ENCODE measurements at regions not wholly inside any gene's neighbourhood (a gene's known extent, or its start where the extent isn't known, plus 50 kb on each side); places are given as distances from the start of the nearest gene placed in this dataset.

DNA sequence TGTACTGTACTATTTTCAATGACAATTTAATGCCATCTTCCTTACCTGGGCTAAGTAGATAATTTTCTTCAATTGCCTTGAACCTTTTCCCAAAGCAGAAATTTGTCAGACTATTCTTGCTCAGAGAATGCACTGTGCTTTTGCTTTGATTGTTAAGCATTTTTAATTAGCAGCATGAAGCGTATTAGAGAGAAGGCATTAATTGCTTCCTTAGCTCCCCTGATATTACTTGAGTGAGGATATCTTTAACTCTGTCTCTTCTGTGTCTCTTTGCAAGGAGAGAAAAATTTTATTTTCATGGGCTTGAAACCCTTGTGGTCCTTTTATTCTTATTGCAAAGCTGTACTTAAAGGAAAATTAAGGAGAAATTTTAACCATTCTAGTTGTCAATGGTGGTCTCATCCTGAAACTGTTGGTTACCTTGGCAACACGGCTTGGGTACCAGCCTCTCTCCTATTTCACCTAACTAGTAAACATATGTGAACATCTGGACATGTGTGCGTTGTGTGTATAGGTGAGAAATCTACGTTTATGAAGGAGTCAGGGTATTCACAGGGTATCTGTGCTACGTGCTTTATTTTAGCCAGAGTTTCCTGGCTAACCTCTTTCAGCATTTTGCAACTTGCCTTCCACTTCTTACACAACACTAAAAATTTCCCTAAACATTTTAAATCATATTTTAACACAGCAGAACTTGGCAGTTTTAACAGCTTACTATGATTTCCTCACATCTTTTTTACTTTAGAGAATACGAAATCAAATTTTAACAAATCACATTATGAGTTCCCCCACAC, 225.5 kb downstream of the KLF5 start:
- TF ChIP-seq, protein P1, sequence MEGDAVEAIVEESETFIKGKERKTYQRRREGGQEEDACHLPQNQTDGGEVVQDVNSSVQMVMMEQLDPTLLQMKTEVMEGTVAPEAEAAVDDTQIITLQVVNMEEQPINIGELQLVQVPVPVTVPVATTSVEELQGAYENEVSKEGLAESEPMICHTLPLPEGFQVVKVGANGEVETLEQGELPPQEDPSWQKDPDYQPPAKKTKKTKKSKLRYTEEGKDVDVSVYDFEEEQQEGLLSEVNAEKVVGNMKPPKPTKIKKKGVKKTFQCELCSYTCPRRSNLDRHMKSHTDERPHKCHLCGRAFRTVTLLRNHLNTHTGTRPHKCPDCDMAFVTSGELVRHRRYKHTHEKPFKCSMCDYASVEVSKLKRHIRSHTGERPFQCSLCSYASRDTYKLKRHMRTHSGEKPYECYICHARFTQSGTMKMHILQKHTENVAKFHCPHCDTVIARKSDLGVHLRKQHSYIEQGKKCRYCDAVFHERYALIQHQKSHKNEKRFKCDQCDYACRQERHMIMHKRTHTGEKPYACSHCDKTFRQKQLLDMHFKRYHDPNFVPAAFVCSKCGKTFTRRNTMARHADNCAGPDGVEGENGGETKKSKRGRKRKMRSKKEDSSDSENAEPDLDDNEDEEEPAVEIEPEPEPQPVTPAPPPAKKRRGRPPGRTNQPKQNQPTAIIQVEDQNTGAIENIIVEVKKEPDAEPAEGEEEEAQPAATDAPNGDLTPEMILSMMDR (IDR thresholded peaks at IDR 0.05 in 2 of 3, conservative IDR thresholded peaks at IDR 0.05 in 1 of 3; ENCODE audit: borderline replicate concordance in 1 of 3, insufficient read depth in 1 of 3, low read depth in 2 of 3, low read length in 2 of 3), result no peak
- TF ChIP-seq, protein P2, sequence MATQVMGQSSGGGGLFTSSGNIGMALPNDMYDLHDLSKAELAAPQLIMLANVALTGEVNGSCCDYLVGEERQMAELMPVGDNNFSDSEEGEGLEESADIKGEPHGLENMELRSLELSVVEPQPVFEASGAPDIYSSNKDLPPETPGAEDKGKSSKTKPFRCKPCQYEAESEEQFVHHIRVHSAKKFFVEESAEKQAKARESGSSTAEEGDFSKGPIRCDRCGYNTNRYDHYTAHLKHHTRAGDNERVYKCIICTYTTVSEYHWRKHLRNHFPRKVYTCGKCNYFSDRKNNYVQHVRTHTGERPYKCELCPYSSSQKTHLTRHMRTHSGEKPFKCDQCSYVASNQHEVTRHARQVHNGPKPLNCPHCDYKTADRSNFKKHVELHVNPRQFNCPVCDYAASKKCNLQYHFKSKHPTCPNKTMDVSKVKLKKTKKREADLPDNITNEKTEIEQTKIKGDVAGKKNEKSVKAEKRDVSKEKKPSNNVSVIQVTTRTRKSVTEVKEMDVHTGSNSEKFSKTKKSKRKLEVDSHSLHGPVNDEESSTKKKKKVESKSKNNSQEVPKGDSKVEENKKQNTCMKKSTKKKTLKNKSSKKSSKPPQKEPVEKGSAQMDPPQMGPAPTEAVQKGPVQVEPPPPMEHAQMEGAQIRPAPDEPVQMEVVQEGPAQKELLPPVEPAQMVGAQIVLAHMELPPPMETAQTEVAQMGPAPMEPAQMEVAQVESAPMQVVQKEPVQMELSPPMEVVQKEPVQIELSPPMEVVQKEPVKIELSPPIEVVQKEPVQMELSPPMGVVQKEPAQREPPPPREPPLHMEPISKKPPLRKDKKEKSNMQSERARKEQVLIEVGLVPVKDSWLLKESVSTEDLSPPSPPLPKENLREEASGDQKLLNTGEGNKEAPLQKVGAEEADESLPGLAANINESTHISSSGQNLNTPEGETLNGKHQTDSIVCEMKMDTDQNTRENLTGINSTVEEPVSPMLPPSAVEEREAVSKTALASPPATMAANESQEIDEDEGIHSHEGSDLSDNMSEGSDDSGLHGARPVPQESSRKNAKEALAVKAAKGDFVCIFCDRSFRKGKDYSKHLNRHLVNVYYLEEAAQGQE (IDR thresholded peaks at IDR 0.05; ENCODE audit: low read depth), result no peak
- TF ChIP-seq SRF (IDR thresholded peaks at IDR 0.05; ENCODE audit: low read depth) (no peak), SP1 (IDR thresholded peaks at IDR 0.05; ENCODE audit: low read depth) (no peak), JUND (IDR thresholded peaks at IDR 0.05) (no peak), POLR2AphosphoS5 (IDR thresholded peaks at IDR 0.05; ENCODE audit: low read depth, low read length) (no peak), SIN3A (IDR thresholded peaks at IDR 0.05; ENCODE audit: low read depth) (no peak), EZH2phosphoT487 (IDR thresholded peaks at IDR 0.05; ENCODE audit: borderline replicate concordance) (no peak)

Data from HCT116 (cell line).